GM23248 (cell line): ENCODE measurements at regions not wholly inside any gene's neighbourhood (a gene's known extent, or its start where the extent isn't known, plus 50 kb on each side); places are given as distances from the start of the nearest gene placed in this dataset.

ENCODE experiments used
- EZH2 ChIP-seq: fragments of 200-600 bp; sonication (generic); IDR thresholded peaks from 2 replicates; pipeline ENCODE4 v1.6.1; 2018; ENCODE audit warnings: antibody characterized with exemption, mild to moderate bottlenecking; ENCODE audit not compliant: insufficient read depth, poor library complexity, severe bottlenecking
- EZH2phosphoT487 ChIP-seq: fragments of 200-600 bp; sonication (generic); IDR thresholded peaks from 2 replicates; pipeline ENCODE4 v1.6.1; 2018; ENCODE audit warnings: antibody characterized with exemption, moderate library complexity, mild to moderate bottlenecking, low read depth; ENCODE audit not compliant: insufficient read depth

DNA sequence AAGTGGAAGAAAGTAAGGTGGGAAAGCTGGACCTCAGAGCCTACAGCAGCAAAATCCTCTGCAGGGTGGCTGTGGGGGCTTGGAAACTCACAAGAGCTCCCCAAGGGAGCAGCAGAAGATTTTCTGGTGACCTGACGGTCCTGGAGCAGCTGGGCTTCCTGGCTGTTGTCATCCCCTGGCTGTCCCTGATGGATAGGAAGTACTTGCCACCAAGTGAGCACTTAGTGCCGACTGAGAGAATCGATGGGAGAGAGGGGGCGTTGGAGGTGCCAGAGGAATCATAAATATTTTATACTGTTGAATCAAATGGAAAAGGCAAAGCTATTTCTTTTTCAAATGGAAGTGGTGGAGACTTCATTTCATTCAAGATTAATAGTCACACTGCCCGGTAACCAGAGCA, 167.1 kb upstream of the ITGB1 start:
- TF ChIP-seq EZH2phosphoT487 (no peak), EZH2 (no peak)
